Activated B cell treated with CpG ODN at 0.5 μM for 24 hours (primary cell): ENCODE measurements at regions not wholly inside any gene's neighbourhood (a gene's known extent, or its start where the extent isn't known, plus 50 kb on each side); places are given as distances from the start of the nearest gene placed in this dataset.

ENCODE experiments used
- ATAC-seq: fragments of 200-7000 bp; cut with Tn5 transposase; one replicate; pipeline ENCODE4 v1.10.0; 2021; ENCODE audit warnings: low read depth, mild to moderate bottlenecking, moderate library complexity
- CTCF ChIA-PET: fragments of 350-600 bp; sonication (Branson Sonifier 250); formaldehyde crosslinking; loops from one replicate; lab custom pipeline; 2021; ENCODE audit warnings: antibody characterized with exemption; lab: Charles Lee
- POLR2A ChIA-PET: fragments of 350-600 bp; sonication (Branson Sonifier 250); formaldehyde crosslinking; loops from one replicate; lab custom pipeline; 2021; ENCODE audit warnings: antibody characterized with exemption; lab: Charles Lee
- DNase-seq: peaks from one replicate; pipeline ENCODE4 v3.0.0; 2022
- H3K27ac Mint-ChIP-seq: one replicate; pipeline ENCODE4 v1.8.0; 2020; ENCODE audit warnings: mixed read lengths
- H3K27me3 Mint-ChIP-seq: one replicate; pipeline ENCODE4 v1.8.0; 2021; ENCODE audit warnings: mixed read lengths
- H3K36me3 Mint-ChIP-seq: one replicate; pipeline ENCODE4 v1.8.0; 2021; ENCODE audit warnings: low read depth, mixed read lengths
- H3K4me1 Mint-ChIP-seq: one replicate; pipeline ENCODE4 v1.8.0; 2021; ENCODE audit warnings: mixed read lengths
- H3K4me3 Mint-ChIP-seq: one replicate; pipeline ENCODE4 v1.8.0; 2020; ENCODE audit warnings: mild to moderate bottlenecking, mixed read lengths
- H3K9me3 Mint-ChIP-seq: one replicate; pipeline ENCODE4 v1.8.0; 2020; ENCODE audit warnings: mixed read lengths
- CTCF ChIP-seq: fragments of 200-600 bp; IDR thresholded peaks from one replicate; pipeline ENCODE4 v1.8.0; 2022; ENCODE audit warnings: antibody characterized with exemption, mild to moderate bottlenecking
- intact Hi-C: fragments of 100-400 bp; cut with micrococcal nuclease; formaldehyde crosslinking; loops from one replicate; pipeline ENCODE4 v1.15.1; 2024

GRCh38 chr7:33731912-33732311 is 173.4 kb upstream of the BMPER start:
- no peak overlapping the region for H3K4me3 Mint-ChIP-seq
- no peak overlapping the region for H3K27ac Mint-ChIP-seq
- POLR2A ChIA-PET = no interaction called here
- intact Hi-C loops = no loop called here
- no peaks in the 10 kb centered on the region for H3K9me3 Mint-ChIP-seq
- H3K4me1 Mint-ChIP-seq = no peaks in the 10 kb centered on the region
- no peak for ATAC-seq
- H3K36me3 Mint-ChIP-seq = no peaks in the 10 kb centered on the region
- DNase-seq = no peak
- H3K27me3 Mint-ChIP-seq = no peaks in the 10 kb centered on the region
- TF ChIP-seq CTCF = no peak
- CTCF ChIA-PET = no interaction called here

GRCh38 chr7:33732462-33732861 is 172.9 kb upstream of the BMPER start:
- intact Hi-C loops = no loop called here
- DNase-seq (no peak), ATAC-seq (no peak)
- ChIA-PET POLR2A (no interaction called here), CTCF (no interaction called here)
- Mint-ChIP-seq H3K9me3 (no peaks in the 10 kb centered on the region), H3K27me3 (no peaks in the 10 kb centered on the region), H3K4me1 (no peaks in the 10 kb centered on the region), H3K36me3 (no peaks in the 10 kb centered on the region), H3K4me3 (no peak overlapping the region), H3K27ac (no peak overlapping the region)
- TF ChIP-seq CTCF = no peak

GRCh38 chr7:33733870-33734650 is 171.3 kb upstream of the BMPER start:
- POLR2A ChIA-PET = no interaction called here
- no peaks in the 10 kb centered on the region for H3K9me3 Mint-ChIP-seq
- no peak for DNase-seq
- CTCF ChIA-PET = no interaction called here
- no peaks in the 10 kb centered on the region for H3K27me3 Mint-ChIP-seq
- intact Hi-C loops = no loop called here
- no peak overlapping the region for H3K4me3 Mint-ChIP-seq
- no peaks in the 10 kb centered on the region for H3K36me3 Mint-ChIP-seq
- no peak for ATAC-seq
- TF ChIP-seq CTCF = no peak
- no peaks in the 10 kb centered on the region for H3K4me1 Mint-ChIP-seq
- H3K27ac Mint-ChIP-seq = no peak overlapping the region

GRCh38 chr7:33735403-33735802 is 169.9 kb upstream of the BMPER start:
- no peaks in the 10 kb centered on the region for H3K9me3 Mint-ChIP-seq
- TF ChIP-seq CTCF = no peak
- ChIA-PET POLR2A (no interaction called here), CTCF (no interaction called here)
- H3K4me1 Mint-ChIP-seq = no peaks in the 10 kb centered on the region
- no peak overlapping the region for H3K4me3 Mint-ChIP-seq
- intact Hi-C loops = no loop called here
- no peak for ATAC-seq
- H3K27me3 Mint-ChIP-seq = no peaks in the 10 kb centered on the region
- no peaks in the 10 kb centered on the region for H3K36me3 Mint-ChIP-seq
- no peak overlapping the region for H3K27ac Mint-ChIP-seq
- no peak for DNase-seq

GRCh38 chr7:33736521-33737221 is 168.7 kb upstream of the BMPER start:
- no peak overlapping the region for H3K27ac Mint-ChIP-seq
- ChIA-PET POLR2A (no interaction called here), CTCF (no interaction called here)
- ATAC-seq (no peak), DNase-seq (no peak)
- no peaks in the 10 kb centered on the region for H3K9me3 Mint-ChIP-seq
- TF ChIP-seq CTCF = no peak
- intact Hi-C loops = no loop called here
- no peaks in the 10 kb centered on the region for H3K36me3 Mint-ChIP-seq
- H3K27me3 Mint-ChIP-seq = no peaks in the 10 kb centered on the region
- H3K4me3 Mint-ChIP-seq = no peak overlapping the region
- no peaks in the 10 kb centered on the region for H3K4me1 Mint-ChIP-seq
